A673 (cell line): ENCODE measurements at regions not wholly inside any gene's neighbourhood (a gene's known extent, or its start where the extent isn't known, plus 50 kb on each side); places are given as distances from the start of the nearest gene placed in this dataset.

Experiments used
- EZH2 ChIP-seq: fragments of 200-600 bp; sonication (generic); IDR thresholded peaks from 2 replicates; pipeline ENCODE4 v1.6.1; 2017; ENCODE audit warnings: borderline replicate concordance, low read depth, mild to moderate bottlenecking, mixed read lengths, antibody characterized with exemption, low read length; ENCODE audit not compliant: poor library complexity, severe bottlenecking
- TF ChIP-seq, protein P1 (sequence below): fragments of 300-800, 200-600 bp; sonication (generic); conservative IDR thresholded peaks from 2 replicates; pipeline ENCODE4 v1.5.1; 2017; ENCODE audit warnings: low read depth, mild to moderate bottlenecking, antibody characterized with exemption, low read length, moderate library complexity, mixed read lengths

DNA sequence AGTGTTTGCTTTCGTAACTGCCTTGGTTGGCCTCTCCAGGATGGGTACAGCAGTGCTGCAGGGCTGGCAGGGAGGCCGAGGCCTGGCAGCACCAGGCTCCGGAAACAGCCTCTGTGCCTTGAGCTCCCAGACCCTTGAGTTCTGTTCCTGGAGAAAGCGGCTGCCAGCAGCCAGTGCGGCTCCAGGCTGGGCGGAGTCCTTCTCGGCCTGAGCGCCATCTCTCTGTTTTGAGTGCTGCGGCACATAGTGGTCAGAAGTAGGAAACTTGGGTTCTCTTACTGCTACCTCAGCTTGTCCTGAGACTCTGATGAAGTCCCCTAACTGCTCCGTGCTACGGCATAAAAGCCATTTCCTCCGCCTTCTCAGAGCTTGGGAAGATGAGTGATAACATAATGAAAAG, 65.9 kb downstream of the KCNA1 start:
- TF ChIP-seq, protein P1, sequence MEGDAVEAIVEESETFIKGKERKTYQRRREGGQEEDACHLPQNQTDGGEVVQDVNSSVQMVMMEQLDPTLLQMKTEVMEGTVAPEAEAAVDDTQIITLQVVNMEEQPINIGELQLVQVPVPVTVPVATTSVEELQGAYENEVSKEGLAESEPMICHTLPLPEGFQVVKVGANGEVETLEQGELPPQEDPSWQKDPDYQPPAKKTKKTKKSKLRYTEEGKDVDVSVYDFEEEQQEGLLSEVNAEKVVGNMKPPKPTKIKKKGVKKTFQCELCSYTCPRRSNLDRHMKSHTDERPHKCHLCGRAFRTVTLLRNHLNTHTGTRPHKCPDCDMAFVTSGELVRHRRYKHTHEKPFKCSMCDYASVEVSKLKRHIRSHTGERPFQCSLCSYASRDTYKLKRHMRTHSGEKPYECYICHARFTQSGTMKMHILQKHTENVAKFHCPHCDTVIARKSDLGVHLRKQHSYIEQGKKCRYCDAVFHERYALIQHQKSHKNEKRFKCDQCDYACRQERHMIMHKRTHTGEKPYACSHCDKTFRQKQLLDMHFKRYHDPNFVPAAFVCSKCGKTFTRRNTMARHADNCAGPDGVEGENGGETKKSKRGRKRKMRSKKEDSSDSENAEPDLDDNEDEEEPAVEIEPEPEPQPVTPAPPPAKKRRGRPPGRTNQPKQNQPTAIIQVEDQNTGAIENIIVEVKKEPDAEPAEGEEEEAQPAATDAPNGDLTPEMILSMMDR = no peak
- no peak for TF ChIP-seq EZH2
